GM18951 (cell line): ENCODE measurements at regions not wholly inside any gene's neighbourhood (a gene's known extent, or its start where the extent isn't known, plus 50 kb on each side); places are given as distances from the start of the nearest gene placed in this dataset.

Experiments used
- POLR2A ChIP-seq: IDR thresholded peaks from 4 replicates; pipeline ENCODE4 v1.6.1; 2011; ENCODE audit warnings: mild to moderate bottlenecking; ENCODE audit not compliant: insufficient read length, insufficient read depth; ENCODE audit errors: extremely low read depth
- in situ Hi-C: fragments of 300-500 bp; cut with MboI; formaldehyde crosslinking; loops from one replicate; pipeline ENCODE4 v1.12.0; 2022; ENCODE audit warnings: low sequenced_read_pairs, mixed read lengths, inconsistent platforms; ENCODE audit not compliant: unreplicated experiment

DNA sequence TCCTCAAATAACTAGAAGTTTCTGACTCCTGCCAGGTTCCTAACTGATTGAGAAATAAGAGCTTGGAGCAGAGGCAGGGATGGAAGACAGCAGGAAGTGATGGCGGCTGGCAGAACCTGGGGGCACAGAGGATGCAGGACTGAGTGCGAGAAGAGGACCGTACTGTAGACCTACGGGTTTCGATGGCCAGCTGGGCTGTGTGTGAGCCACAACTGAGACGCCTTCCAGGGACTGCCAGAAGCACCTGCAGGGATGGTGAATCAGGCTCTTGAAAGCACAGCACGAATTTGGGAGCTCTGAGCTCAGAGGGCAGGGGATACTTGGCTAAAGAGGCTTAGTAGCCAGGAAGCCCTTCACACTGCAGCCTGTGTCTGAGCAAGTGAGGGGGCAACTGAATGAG lies 165.6 kb downstream of the ABHD5 start:
- in situ Hi-C loops, result no loop called here
- no peak for TF ChIP-seq POLR2A

DNA sequence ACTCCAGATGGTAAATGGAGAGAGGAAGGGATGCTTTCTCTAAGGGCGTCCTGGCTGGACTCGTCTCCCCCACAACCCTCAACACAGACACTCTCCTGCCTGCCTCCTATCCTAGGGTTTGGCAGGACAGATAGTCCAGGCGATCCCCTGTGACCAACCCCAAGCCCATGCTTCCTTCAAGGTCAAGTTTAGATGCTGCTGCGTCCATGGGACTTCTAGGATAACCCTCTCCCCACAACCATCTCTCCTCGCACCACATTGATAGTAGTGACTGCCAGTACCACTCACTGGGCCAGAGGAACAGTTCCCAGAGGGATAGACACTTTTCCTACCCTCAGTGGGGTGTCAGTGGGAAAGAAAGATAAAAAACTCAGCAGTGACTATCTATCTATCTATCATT lies 166.0 kb downstream of the ABHD5 start:
- in situ Hi-C loops, result no loop called here
- TF ChIP-seq POLR2A, result no peak

DNA sequence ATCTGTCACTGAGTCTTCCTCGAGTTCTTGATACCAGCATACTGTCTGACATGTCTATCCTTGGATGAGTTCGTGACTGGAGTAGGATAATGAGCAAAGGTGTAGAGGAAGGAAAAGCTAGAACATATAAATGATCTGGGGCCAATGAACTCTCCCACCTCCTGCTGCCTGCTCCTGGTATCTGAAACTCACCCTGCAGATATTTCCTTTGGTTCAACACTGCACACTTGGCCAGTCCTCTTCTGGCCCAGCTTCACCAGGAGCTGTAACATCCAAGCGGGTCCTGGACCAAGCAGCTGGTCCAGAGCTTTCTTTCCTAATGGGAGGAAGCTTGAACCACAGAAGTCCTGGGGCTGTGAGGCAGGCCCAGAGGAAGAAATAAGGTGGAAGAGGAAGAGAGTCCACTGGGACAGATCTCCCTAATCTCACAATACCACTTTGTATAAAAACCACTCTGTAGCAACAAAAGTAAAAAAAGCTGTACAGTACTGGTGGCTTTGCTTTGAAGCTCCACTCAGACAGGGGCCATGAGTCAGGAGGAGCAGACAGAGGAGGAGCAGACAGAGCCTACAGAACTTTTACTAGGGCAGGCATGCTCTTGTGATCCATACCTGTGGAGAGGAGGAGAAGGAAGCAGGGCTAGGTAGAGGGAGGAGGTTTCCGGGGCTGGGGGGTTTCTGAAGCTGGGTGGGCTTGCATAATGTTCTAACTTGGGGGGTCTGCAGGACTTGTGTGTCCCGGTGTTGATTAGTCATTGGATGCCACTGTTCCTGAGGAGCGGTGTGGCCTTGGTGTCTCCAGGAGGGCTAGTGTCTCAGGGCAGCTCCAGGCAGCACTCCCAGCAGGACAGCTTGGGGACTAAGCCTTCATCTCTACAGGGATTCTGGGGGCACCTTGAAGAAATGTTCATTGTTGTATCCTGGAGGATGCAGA lies 166.9 kb downstream of the ABHD5 start:
- no peak for TF ChIP-seq POLR2A
- in situ Hi-C loops, result no loop called here

DNA sequence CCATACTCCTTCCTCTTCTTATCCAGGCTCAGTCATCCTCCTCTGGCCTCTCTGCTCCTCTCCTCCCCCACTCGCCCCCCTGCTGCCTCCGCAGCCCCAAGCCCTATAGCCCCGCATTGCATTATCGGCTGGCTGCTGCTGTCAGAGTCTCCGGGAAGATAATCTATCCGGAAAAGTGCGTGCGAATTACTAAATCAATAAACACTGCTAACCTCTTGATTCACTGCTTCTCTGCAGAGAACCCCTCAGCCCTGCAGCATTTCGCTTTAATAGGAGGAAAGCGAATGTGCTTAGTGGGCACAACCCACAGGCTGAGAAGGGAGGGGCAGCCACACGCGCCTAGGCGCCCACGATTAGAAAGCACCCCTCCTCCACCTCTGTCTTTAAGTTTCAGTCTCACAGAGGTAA lies 167.6 kb downstream of the ABHD5 start:
- TF ChIP-seq POLR2A, result no peak
- in situ Hi-C loops, result no loop called here

DNA sequence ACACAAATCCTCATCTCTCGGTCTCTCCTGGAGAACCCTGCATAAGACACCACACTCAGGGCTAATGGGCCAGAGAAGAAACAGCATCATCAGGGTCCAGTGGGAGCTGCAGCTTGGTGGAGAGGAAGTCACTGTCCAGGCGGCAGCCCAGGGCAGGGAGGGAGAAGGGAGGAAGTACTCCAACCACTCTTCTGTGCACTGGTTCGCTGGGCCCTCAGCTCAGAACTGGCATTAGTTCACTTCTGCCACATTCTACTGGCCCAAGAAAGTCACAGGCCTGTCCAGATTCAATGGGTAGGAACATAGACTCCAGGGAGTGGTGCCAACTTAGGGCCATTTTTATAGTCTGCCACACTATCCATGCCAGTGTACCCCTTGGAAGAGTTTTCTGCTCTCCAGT lies 169.0 kb downstream of the ABHD5 start:
- in situ Hi-C loops, result no loop called here
- no peak for TF ChIP-seq POLR2A

DNA sequence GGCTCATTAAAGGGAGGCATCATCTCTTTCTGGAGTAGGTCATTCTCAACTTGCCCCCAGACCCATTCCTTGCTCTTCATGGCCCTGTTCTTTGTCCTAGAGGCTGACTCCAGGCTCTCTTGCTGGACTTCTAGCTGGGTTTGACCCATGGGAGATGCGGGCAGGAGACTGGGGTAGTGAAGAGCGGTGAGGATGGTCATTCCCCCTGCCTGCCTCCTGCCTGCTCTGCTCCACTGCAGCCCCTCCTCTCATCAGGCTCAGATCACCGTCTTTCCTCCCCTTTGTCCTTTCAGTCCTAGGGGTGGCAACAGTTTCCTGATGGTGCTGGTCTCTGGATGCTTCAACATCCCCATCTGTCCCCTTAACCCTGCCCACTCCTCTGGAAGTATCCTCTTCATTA lies 170.9 kb downstream of the ABHD5 start:
- in situ Hi-C loops, result no loop called here
- TF ChIP-seq POLR2A, result no peak

DNA sequence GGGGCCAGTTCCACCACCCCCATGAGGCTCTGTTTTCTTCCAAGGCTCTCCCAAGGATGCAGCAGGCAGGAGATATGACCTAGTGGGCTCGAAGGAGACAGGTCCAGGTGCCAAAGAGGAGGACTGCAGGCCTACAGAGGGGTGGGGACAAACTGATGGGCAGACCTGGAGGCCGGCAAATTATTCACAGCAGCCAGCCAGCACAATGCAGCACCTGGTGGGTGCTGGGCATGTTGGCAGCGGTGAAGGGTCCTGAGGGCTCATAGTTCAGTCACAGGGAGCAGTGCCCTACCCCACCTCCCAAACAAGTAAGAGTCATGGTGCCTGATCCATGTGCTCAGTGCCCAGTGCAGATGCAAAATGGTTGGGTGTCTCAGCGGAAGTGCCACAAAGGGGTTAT lies 171.7 kb downstream of the ABHD5 start:
- TF ChIP-seq POLR2A, result no peak
- in situ Hi-C loops, result no loop called here

DNA sequence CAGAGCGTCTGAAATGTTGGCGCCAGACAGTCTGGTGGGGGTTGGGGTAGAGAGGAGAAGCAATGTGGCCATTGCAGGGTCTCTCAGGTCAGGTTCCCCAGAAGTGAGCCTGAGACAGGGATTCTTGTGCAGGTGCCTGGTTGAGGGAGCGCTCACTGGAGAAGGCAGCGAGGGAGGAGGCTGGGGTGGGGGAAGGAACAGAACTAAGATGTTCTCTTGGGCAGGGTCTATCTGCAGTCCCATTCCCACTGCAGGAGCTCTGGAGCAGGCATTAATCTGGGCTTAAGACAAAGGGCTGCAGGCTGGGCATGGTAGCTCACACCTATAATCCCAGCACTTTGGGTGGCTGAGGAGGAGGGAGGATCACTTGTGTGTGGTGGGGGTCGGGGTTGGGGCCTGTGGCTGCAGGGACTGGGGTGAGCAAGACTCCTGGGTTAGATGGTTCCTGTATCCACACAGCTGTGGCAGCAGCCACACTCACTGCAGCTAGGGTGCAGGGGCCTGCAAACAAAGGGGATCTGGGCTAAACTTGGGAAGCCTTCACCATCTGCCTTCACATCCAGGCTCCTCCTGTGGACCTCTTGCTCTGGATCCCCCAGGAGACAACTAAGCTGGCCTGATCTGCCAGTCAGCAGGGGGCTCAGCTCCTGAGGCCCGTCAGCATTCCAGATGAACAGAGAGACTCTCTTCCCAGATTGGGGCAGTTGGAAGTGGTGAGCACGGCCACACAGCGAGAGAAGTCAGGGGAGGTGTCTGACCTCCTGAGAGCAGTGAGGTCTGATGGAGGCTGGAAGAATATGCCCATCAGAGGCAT lies 172.5 kb downstream of the ABHD5 start:
- in situ Hi-C loops, result no loop called here
- no peak for TF ChIP-seq POLR2A

DNA sequence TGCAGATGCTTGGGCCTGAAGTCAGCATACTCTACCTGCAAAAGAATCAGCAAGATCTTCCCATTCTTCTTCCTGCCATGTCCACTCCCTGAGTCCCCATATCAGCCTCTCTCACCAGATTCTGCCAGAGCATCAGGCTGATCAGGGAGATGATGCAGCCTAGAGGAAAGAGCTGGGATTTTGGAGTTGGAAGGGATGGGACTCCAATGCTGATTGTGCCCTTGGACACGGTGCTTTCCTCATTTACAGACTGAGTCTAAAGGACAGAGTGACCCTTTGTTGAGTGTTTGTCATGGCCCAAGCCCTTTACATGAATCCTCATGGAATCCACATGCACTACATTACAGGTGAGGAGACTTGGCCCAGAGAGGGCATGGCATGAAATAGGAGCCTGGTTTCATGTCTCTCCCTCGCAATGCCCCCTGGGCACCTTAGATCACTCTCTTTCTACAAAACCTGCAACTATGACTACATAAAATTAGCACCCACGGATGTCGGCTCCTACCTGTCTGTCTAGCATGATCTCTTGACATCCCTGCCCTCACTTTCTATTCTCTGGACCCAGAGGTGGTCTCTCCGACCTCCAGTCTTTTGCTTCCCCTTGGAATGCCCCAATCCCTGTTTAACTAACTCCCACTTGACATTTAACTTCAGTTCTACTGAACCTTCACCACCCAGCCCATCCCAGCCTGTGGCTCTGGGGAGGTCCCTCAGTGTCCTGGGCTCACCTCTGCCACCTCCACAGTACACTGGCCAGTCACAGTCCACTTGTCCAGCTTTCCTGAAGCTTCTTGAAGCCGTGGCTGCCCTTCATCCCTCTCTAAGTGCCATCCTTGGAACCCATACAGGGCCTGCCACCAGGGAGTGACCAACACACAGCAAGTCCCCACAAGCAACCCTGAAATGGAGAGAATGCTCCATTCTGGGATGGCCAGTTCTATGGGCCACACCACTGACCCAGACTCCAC lies 173.5 kb downstream of the ABHD5 start:
- TF ChIP-seq POLR2A, result no peak
- in situ Hi-C loops, result no loop called here

DNA sequence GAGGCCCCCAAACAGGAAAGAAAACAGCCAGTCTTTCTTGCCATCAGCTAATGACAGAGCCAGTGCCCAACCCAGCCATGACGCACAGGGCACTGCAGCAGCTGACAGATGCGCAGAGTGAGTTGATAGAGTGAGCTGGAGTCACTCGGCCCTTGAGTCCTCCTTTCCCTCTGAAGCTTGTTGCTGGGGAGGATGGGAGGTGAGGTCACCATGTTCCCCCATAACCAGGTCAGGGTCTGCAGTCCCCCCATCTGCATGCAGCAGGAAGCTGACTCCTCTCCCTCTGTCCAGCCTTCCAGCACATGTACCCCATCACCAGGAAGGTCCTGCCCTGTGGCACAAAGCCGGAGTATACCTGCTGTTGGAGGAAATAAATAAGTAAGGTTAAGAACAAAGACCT lies 174.6 kb downstream of the ABHD5 start:
- in situ Hi-C loops, result no loop called here
- no peak for TF ChIP-seq POLR2A

DNA sequence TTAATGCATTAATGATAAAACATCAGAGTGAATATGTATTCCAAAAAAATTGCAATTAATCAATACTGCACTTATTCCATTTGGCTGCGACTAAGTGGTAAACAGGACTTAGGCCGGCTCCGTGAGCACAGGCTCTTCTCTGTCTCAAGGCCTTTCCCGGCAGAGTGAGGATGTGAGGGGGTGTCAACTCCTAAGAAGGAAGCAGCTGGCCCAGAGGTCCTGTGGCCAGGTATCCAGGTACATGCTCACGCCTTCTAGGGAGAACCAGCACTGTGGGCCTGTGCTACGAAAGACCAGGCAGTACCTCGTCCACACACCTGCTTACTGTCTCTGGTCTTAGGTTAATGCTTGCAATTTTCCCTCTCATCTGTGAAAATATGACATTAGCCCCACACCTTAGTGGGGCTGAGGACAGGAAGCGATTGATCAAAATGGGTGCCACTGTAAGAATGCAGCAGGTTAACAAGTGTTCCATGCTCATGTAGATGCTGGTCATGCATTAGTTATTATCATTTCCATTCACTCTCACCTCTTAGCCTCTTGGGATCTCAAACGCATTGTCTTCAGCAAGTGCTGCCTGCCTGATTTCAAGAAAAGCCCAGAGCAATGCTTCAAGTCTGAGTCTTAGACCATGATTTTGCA lies 175.3 kb downstream of the ABHD5 start:
- TF ChIP-seq POLR2A, result no peak
- in situ Hi-C loops, result no loop called here
